ENCODE measurements at regions not wholly inside any gene's neighbourhood (a gene's known extent, or its start where the extent isn't known, plus 50 kb on each side); places are given as distances from the start of the nearest gene placed in this dataset.

DNA sequence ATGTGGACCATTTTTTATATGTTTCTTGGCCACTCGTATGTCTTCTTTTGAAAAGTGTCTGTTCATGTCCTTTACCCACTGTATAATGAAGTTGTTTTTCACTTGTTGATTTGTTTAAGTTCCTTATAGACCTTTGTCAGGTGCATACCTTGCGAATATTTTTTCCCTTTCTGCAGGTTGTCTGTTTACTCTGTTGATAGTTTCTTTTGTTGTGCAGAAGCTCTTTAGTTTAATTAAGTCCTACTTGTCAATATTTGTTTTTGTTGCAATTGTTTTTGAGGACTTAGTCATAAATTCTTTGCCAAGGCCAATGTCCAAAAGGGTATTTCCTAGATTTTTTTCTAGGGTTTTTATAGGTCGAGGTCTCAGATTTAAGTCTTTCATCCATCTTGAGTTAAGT is 66.2 kb downstream of the UNC5CL start:
- no peak for TF ChIP-seq EZH2 (IDR thresholded peaks at IDR 0.05; ENCODE audit: borderline replicate concordance, low read depth, low read length, poor library complexity, severe bottlenecking)
- TF ChIP-seq, protein P1, sequence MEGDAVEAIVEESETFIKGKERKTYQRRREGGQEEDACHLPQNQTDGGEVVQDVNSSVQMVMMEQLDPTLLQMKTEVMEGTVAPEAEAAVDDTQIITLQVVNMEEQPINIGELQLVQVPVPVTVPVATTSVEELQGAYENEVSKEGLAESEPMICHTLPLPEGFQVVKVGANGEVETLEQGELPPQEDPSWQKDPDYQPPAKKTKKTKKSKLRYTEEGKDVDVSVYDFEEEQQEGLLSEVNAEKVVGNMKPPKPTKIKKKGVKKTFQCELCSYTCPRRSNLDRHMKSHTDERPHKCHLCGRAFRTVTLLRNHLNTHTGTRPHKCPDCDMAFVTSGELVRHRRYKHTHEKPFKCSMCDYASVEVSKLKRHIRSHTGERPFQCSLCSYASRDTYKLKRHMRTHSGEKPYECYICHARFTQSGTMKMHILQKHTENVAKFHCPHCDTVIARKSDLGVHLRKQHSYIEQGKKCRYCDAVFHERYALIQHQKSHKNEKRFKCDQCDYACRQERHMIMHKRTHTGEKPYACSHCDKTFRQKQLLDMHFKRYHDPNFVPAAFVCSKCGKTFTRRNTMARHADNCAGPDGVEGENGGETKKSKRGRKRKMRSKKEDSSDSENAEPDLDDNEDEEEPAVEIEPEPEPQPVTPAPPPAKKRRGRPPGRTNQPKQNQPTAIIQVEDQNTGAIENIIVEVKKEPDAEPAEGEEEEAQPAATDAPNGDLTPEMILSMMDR (conservative IDR thresholded peaks at IDR 0.05; ENCODE audit: low read depth, low read length): no peak
